HEK293T (cell line): ENCODE measurements at regions not wholly inside any gene's neighbourhood (a gene's known extent, or its start where the extent isn't known, plus 50 kb on each side); places are given as distances from the start of the nearest gene placed in this dataset.
"Not testable (repeated sequence)": the region's sequence is repeated elsewhere in the genome, so short reads cannot be mapped to it uniquely, and the experiment has no call there.

ENCODE experiments used
- ARNT ChIP-seq: fragments of 450-650 bp; IDR thresholded peaks from 2 replicates; pipeline ENCODE4 v1.6.1; 2017; ENCODE audit warnings: mild to moderate bottlenecking
- ELF4 ChIP-seq: fragments of 450-650 bp; IDR thresholded peaks from 2 replicates; pipeline ENCODE4 v1.6.1; 2017; ENCODE audit warnings: antibody characterized with exemption
- FOXA1 ChIP-seq: fragments of 450-650 bp; IDR thresholded peaks from 2 replicates; pipeline ENCODE4 v1.6.1; 2016; ENCODE audit warnings: mild to moderate bottlenecking
- FOXK2 ChIP-seq: fragments of 450-650 bp; IDR thresholded peaks from 2 replicates; pipeline ENCODE4 v1.6.1; 2016; ENCODE audit warnings: mild to moderate bottlenecking
- FOXM1 ChIP-seq: fragments of 450-650 bp; IDR thresholded peaks from 2 replicates; pipeline ENCODE4 v1.6.1; 2017; ENCODE audit warnings: mild to moderate bottlenecking, borderline replicate concordance
- L3MBTL2 ChIP-seq: fragments of 450-650 bp; conservative IDR thresholded peaks from 2 replicates; pipeline ENCODE4 v1.6.1; 2016; ENCODE audit warnings: mild to moderate bottlenecking
- NFRKB ChIP-seq: fragments of 450-650 bp; IDR thresholded peaks from 2 replicates; pipeline ENCODE4 v1.6.1; 2016; ENCODE audit warnings: mild to moderate bottlenecking, moderate library complexity
- SP1 ChIP-seq: fragments of 450-650 bp; IDR thresholded peaks from 2 replicates; pipeline ENCODE4 v1.6.1; 2017
- SUZ12 ChIP-seq: fragments of 450-650 bp; IDR thresholded peaks from 2 replicates; pipeline ENCODE4 v1.6.1; 2016; ENCODE audit warnings: mild to moderate bottlenecking

GRCh38 chr2:200201839-200202238 is 104.7 kb upstream of the SPATS2L start:
- not testable (repeated sequence) for TF ChIP-seq FOXK2, SUZ12, FOXM1, SP1, ELF4, L3MBTL2, NFRKB, FOXA1, ARNT
